ENCODE measurements at regions not wholly inside any gene's neighbourhood (a gene's known extent, or its start where the extent isn't known, plus 50 kb on each side); places are given as distances from the start of the nearest gene placed in this dataset.

DNA sequence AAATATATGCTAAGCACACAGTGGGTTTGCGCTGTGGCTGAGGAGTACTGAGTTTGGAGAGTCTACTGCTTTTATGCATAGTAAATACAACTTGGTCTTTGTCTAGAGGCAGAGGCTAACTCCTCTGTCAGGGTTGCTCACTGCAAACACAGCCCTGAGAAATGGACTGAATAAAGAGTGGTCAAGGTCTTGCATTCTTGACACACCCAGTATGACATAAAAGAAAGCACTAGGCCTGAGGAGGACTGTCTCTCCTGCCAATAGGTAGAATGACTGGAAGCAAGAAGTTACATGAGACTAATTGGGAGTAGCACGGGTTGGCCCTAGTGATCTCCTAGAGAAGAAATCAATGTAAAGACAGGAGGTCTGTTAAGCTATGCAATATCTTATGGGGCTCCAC is 367.2 kb upstream of the B3GALT2 start:
- TF ChIP-seq, protein P1, sequence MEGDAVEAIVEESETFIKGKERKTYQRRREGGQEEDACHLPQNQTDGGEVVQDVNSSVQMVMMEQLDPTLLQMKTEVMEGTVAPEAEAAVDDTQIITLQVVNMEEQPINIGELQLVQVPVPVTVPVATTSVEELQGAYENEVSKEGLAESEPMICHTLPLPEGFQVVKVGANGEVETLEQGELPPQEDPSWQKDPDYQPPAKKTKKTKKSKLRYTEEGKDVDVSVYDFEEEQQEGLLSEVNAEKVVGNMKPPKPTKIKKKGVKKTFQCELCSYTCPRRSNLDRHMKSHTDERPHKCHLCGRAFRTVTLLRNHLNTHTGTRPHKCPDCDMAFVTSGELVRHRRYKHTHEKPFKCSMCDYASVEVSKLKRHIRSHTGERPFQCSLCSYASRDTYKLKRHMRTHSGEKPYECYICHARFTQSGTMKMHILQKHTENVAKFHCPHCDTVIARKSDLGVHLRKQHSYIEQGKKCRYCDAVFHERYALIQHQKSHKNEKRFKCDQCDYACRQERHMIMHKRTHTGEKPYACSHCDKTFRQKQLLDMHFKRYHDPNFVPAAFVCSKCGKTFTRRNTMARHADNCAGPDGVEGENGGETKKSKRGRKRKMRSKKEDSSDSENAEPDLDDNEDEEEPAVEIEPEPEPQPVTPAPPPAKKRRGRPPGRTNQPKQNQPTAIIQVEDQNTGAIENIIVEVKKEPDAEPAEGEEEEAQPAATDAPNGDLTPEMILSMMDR (IDR thresholded peaks at IDR 0.05) = no peak
- no peak for TF ChIP-seq ZFX (IDR thresholded peaks at IDR 0.05; ENCODE audit: borderline replicate concordance)
- no peak overlapping the region for H3K27ac ChIP-seq

GRCh38 chr1:193552274-193552673 is 365.9 kb upstream of the B3GALT2 start:
- TF ChIP-seq, protein P1 (IDR thresholded peaks at IDR 0.05) = no peak
- TF ChIP-seq ZFX (IDR thresholded peaks at IDR 0.05; ENCODE audit: borderline replicate concordance) = no peak

GRCh38 chr1:193549081-193549480 is 362.7 kb upstream of the B3GALT2 start:
- no peak overlapping the region for H3K27ac ChIP-seq
- TF ChIP-seq, protein P1 (IDR thresholded peaks at IDR 0.05) = no peak
- no peak for TF ChIP-seq ZFX (IDR thresholded peaks at IDR 0.05; ENCODE audit: borderline replicate concordance)

More at GRCh38 chr1:193552274-193552673, 365.9 kb upstream of the B3GALT2 start:
- no peak overlapping the region for H3K27ac ChIP-seq

DNA sequence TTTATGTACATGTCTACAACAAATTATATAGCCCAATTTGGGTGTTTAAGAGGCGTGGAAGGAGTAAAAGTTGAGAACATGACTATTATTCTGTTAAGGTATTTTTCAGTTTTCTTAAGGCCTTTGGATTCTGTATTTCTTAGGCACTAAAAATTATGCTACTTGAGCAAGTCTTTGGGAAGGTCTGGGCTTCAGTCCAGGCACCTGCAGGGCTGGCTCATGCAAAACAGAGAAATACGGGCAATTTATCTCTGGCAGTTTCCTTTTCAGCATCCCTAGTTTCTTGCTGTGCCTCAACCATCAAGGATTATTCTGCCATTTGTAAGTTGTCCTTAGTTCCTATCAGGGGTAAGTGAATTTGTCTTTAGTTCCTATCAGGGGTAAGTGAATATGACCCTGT is 358.8 kb upstream of the B3GALT2 start:
- TF ChIP-seq ZFX (IDR thresholded peaks at IDR 0.05; ENCODE audit: borderline replicate concordance) = no peak
- TF ChIP-seq, protein P1 (IDR thresholded peaks at IDR 0.05) = no peak

GRCh38 chr1:193543259-193543658 is 356.8 kb upstream of the B3GALT2 start:
- TF ChIP-seq, protein P1 (IDR thresholded peaks at IDR 0.05) = no peak
- TF ChIP-seq ZFX (IDR thresholded peaks at IDR 0.05; ENCODE audit: borderline replicate concordance) = no peak
- H3K27ac ChIP-seq = no peak overlapping the region

More for the DNA sequence above, 358.8 kb upstream of the B3GALT2 start:
- no peak overlapping the region for H3K27ac ChIP-seq

GRCh38 chr1:193542690-193543089 is 356.3 kb upstream of the B3GALT2 start:
- no peak overlapping the region for H3K27ac ChIP-seq
- TF ChIP-seq, protein P1 (IDR thresholded peaks at IDR 0.05) = no peak
- TF ChIP-seq ZFX (IDR thresholded peaks at IDR 0.05; ENCODE audit: borderline replicate concordance) = no peak

GRCh38 chr1:193540511-193540910 is 354.1 kb upstream of the B3GALT2 start:
- TF ChIP-seq, protein P1 (IDR thresholded peaks at IDR 0.05) = no peak
- TF ChIP-seq ZFX (IDR thresholded peaks at IDR 0.05; ENCODE audit: borderline replicate concordance) = no peak
- H3K27ac ChIP-seq = no peak overlapping the region

Measured in 22Rv1 (cell line).